ENCODE measurements at regions not wholly inside any gene's neighbourhood (a gene's known extent, or its start where the extent isn't known, plus 50 kb on each side); places are given as distances from the start of the nearest gene placed in this dataset.

DNA sequence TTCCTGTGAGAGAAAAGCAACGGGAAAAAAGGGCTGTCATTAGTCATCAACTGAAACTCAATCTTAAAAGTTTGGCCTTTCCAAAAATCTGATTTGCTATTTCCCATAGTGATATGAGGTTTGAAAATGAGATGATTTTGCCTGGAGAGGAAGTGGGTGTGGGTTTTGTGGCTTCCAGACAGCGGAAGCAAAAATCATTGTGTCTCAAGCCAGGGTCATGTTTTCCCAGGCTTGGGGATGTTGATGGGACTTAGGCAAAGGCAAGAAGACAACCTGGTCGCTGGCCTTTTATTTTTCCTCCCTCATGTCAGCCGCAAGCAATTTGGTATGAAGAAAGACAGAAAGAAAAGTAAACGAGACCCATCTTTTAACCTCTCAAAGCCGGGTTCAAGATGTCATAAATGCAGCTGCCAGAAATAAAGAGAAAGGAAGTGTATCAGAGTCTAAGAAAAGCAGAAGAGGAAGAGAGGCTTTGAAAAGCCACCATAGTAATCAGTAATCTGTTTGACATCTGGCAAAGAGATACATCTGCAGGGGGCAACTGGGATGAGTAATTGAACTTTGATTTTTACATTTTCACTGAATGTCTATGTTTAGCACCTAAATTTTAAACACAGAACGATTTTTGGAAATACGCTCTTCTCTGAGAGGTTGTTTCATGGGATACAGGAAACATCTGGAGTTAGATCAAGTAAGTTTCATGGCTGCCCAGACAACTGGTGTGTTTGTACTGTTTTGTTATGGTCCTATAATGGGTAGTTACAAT is 521.6 kb upstream of the SLIT2 start (continued):
- no peak for TF ChIP-seq ZMYM3 (CRISPR knock-in tag; IDR thresholded peaks at IDR 0.05)
- TF ChIP-seq, protein P1, sequence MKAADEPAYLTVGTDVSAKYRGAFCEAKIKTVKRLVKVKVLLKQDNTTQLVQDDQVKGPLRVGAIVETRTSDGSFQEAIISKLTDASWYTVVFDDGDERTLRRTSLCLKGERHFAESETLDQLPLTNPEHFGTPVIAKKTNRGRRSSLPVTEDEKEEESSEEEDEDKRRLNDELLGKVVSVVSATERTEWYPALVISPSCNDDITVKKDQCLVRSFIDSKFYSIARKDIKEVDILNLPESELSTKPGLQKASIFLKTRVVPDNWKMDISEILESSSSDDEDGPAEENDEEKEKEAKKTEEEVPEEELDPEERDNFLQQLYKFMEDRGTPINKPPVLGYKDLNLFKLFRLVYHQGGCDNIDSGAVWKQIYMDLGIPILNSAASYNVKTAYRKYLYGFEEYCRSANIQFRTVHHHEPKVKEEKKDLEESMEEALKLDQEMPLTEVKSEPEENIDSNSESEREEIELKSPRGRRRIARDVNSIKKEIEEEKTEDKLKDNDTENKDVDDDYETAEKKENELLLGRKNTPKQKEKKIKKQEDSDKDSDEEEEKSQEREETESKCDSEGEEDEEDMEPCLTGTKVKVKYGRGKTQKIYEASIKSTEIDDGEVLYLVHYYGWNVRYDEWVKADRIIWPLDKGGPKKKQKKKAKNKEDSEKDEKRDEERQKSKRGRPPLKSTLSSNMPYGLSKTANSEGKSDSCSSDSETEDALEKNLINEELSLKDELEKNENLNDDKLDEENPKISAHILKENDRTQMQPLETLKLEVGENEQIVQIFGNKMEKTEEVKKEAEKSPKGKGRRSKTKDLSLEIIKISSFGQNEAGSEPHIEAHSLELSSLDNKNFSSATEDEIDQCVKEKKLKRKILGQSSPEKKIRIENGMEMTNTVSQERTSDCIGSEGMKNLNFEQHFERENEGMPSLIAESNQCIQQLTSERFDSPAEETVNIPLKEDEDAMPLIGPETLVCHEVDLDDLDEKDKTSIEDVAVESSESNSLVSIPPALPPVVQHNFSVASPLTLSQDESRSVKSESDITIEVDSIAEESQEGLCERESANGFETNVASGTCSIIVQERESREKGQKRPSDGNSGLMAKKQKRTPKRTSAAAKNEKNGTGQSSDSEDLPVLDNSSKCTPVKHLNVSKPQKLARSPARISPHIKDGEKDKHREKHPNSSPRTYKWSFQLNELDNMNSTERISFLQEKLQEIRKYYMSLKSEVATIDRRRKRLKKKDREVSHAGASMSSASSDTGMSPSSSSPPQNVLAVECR (CRISPR knock-in tag; IDR thresholded peaks at IDR 0.05; ENCODE audit: borderline replicate concordance), result no peak

DNA sequence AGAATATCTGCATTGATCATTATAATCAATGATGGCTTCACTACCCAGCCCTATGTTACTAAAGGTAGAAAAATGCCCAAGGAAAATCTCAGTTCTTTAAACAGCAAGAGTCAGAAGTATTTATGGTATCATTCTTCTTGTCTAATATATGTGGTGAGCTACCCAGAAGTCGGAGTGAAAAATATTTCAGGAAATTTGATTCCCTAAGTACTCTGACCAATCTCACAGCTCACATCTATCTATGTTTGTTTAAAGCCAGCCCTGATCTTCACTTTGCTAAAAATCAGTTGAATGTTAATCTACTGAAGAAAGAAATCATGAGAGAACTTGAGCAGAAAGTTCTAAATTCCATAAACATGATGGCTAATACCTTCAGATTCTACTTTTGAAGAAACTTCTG is 522.9 kb upstream of the SLIT2 start:
- WGBS (ENCODE audit: low lambda C conversion rate), result 0% methylated on average over 1 of the region's 1 CpG
- ChIA-PET POLR2A (no interaction called here), CTCF (ENCODE audit: low intra/inter-chr PET ratio, low total read pairs) (no interaction called here)
- intact Hi-C loops (cut with micrococcal nuclease; ENCODE audit: unreplicated experiment) (no loop called here), in situ Hi-C loops (cut with HindIII; ENCODE audit: extremely low pct_ligation_motif_present, low pct_unique_long_range_greater_than_20kb) (no loop called here)
- Histone ChIP-seq H3K79me2 (ENCODE audit: insufficient read depth, low read length) (no peaks in the 10 kb centered on the region), H3K27ac (ENCODE audit: extremely low read length, insufficient read depth, low read length) (no peak overlapping the region), H3K27me3 (ENCODE audit: control insufficient read depth in 1 of 2, insufficient read depth in 2 of 2, low read length in 2 of 2) (no peaks in the 10 kb centered on the region; a peak in 1 of 5 replicates), H2AFZ (ENCODE audit: low read length) (no peak overlapping the region), H3K36me3 (replicated peaks in 1 of 2; ENCODE audit: control insufficient read depth in 1 of 2, insufficient read depth in 2 of 2, low read length in 2 of 2) (no peaks in the 10 kb centered on the region), H3K9ac (ENCODE audit: insufficient read depth, low read depth, low read length) (no peak overlapping the region), H4K20me1 (ENCODE audit: insufficient read depth, low read length) (no peaks in the 10 kb centered on the region), H3K4me3 (replicated peaks in 1 of 3; ENCODE audit: insufficient read depth in 1 of 3, low read depth in 2 of 3, low read length in 3 of 3) (no peak overlapping the region), H3K4me1 (ENCODE audit: insufficient read depth, low read length) (no peaks in the 10 kb centered on the region), H3K9me3 (ENCODE audit: low read length) (peaks cover 68% of the 10 kb centered on the region), H3K4me2 (ENCODE audit: low read depth, low read length) (no peak overlapping the region)
- no TSS peak for BruUV-seq (replicated peaks)
- ATAC-seq, result no peak
- DNase-seq (ENCODE audit: low spot score), result no peak
- FAIRE-seq, result no peak
- TF ChIP-seq GZF1 (CRISPR knock-in tag; IDR thresholded peaks at IDR 0.05), result no peak
- TF ChIP-seq U2AF1 (optimal IDR thresholded peaks at IDR 0.05; ENCODE audit: low read depth, low read length), result no peak
- no peak for TF ChIP-seq ATF7-NPFF (CRISPR knock-in tag; IDR thresholded peaks at IDR 0.05; ENCODE audit: low read depth)
- TF ChIP-seq ZNF776 (CRISPR knock-in tag; IDR thresholded peaks at IDR 0.05), result no peak
- no peak for TF ChIP-seq PITX1 (CRISPR knock-in tag; IDR thresholded peaks at IDR 0.05)
- TF ChIP-seq, protein P2, sequence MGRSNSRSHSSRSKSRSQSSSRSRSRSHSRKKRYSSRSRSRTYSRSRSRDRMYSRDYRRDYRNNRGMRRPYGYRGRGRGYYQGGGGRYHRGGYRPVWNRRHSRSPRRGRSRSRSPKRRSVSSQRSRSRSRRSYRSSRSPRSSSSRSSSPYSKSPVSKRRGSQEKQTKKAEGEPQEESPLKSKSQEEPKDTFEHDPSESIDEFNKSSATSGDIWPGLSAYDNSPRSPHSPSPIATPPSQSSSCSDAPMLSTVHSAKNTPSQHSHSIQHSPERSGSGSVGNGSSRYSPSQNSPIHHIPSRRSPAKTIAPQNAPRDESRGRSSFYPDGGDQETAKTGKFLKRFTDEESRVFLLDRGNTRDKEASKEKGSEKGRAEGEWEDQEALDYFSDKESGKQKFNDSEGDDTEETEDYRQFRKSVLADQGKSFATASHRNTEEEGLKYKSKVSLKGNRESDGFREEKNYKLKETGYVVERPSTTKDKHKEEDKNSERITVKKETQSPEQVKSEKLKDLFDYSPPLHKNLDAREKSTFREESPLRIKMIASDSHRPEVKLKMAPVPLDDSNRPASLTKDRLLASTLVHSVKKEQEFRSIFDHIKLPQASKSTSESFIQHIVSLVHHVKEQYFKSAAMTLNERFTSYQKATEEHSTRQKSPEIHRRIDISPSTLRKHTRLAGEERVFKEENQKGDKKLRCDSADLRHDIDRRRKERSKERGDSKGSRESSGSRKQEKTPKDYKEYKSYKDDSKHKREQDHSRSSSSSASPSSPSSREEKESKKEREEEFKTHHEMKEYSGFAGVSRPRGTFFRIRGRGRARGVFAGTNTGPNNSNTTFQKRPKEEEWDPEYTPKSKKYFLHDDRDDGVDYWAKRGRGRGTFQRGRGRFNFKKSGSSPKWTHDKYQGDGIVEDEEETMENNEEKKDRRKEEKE (IDR thresholded peaks at IDR 0.05), result no peak
- no peak for TF ChIP-seq SAFB2 (CRISPR knock-in tag; IDR thresholded peaks at IDR 0.05; ENCODE audit: borderline replicate concordance, low read depth)
- no peak for TF ChIP-seq ZNF766 (CRISPR knock-in tag; IDR thresholded peaks at IDR 0.05; ENCODE audit: borderline replicate concordance)
- TF ChIP-seq, protein P3, sequence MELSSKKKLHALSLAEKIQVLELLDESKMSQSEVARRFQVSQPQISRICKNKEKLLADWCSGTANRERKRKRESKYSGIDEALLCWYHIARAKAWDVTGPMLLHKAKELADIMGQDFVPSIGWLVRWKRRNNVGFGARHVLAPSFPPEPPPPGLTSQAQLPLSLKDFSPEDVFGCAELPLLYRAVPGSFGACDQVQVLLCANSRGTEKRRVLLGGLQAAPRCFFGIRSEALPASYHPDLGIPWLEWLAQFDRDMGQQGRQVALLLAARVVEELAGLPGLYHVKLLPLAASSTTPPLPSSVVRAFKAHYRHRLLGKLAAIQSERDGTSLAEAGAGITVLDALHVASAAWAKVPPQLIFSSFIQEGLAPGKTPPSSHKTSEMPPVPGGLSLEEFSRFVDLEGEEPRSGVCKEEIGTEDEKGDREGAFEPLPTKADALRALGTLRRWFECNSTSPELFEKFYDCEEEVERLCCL (CRISPR knock-in tag; IDR thresholded peaks at IDR 0.05; ENCODE audit: borderline replicate concordance), result no peak
- no peak for TF ChIP-seq ZNF510 (CRISPR knock-in tag; IDR thresholded peaks at IDR 0.05; ENCODE audit: low read depth)
- TF ChIP-seq BORCS8-MEF2B (CRISPR knock-in tag; IDR thresholded peaks at IDR 0.05), result no peak
- no peak for TF ChIP-seq MYNN (CRISPR knock-in tag; IDR thresholded peaks at IDR 0.05; ENCODE audit: low read depth)
- TF ChIP-seq SP4 (CRISPR knock-in tag; IDR thresholded peaks at IDR 0.05), result no peak

Data from HepG2 (cell line).